ENCODE measurements at regions not wholly inside any gene's neighbourhood (a gene's known extent, or its start where the extent isn't known, plus 50 kb on each side); places are given as distances from the start of the nearest gene placed in this dataset.

DNA sequence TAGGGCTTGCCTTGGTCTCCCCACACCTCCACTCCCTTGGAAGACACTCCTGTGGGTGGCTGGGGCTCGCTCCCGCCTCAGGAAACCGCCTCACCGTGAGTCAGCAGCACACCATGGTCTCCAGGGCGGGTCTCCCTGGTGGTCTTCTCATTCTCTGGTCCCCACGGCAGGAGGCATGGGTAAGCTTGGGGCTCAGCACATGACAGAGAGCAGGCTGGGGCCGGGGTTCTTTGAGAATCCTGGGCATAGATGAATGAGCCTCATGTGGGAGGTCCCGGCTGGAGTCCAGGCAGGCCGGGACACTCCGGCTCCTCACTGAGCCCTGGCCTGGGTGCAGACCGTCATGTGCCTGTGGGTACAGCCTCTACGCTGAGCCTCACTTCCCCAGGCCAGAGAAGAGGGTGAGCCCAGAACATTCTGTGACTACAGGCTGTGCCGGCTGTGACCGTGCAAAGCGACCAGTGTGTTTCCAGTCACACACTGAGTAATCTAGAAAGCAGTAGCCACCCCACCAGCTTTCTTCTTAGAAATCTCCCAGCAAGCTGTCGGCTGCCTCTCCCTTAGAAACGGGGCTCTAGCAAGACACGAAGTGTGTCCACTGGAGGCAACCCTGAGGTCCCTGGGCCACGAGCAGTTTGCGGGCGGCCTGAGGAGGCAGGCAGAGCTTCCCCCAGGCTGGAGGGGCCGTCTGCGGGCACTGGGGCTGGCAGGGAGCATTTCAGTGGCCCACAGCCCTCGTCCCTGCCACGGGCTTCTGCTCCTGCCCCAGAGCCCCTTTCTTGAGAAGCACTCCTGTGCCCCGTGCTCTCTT, 93.1 kb downstream of the RHOB start:
- TF ChIP-seq, protein P1, sequence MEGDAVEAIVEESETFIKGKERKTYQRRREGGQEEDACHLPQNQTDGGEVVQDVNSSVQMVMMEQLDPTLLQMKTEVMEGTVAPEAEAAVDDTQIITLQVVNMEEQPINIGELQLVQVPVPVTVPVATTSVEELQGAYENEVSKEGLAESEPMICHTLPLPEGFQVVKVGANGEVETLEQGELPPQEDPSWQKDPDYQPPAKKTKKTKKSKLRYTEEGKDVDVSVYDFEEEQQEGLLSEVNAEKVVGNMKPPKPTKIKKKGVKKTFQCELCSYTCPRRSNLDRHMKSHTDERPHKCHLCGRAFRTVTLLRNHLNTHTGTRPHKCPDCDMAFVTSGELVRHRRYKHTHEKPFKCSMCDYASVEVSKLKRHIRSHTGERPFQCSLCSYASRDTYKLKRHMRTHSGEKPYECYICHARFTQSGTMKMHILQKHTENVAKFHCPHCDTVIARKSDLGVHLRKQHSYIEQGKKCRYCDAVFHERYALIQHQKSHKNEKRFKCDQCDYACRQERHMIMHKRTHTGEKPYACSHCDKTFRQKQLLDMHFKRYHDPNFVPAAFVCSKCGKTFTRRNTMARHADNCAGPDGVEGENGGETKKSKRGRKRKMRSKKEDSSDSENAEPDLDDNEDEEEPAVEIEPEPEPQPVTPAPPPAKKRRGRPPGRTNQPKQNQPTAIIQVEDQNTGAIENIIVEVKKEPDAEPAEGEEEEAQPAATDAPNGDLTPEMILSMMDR (IDR thresholded peaks at IDR 0.05), result no peak
- TF ChIP-seq EP300 (IDR thresholded peaks at IDR 0.05), result no peak
- TF ChIP-seq POLR2A (IDR thresholded peaks at IDR 0.05; ENCODE audit: low read length), result no peak
- TF ChIP-seq, protein P2, sequence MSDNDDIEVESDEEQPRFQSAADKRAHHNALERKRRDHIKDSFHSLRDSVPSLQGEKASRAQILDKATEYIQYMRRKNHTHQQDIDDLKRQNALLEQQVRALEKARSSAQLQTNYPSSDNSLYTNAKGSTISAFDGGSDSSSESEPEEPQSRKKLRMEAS (IDR thresholded peaks at IDR 0.05), result no peak
- TF ChIP-seq, protein P3, sequence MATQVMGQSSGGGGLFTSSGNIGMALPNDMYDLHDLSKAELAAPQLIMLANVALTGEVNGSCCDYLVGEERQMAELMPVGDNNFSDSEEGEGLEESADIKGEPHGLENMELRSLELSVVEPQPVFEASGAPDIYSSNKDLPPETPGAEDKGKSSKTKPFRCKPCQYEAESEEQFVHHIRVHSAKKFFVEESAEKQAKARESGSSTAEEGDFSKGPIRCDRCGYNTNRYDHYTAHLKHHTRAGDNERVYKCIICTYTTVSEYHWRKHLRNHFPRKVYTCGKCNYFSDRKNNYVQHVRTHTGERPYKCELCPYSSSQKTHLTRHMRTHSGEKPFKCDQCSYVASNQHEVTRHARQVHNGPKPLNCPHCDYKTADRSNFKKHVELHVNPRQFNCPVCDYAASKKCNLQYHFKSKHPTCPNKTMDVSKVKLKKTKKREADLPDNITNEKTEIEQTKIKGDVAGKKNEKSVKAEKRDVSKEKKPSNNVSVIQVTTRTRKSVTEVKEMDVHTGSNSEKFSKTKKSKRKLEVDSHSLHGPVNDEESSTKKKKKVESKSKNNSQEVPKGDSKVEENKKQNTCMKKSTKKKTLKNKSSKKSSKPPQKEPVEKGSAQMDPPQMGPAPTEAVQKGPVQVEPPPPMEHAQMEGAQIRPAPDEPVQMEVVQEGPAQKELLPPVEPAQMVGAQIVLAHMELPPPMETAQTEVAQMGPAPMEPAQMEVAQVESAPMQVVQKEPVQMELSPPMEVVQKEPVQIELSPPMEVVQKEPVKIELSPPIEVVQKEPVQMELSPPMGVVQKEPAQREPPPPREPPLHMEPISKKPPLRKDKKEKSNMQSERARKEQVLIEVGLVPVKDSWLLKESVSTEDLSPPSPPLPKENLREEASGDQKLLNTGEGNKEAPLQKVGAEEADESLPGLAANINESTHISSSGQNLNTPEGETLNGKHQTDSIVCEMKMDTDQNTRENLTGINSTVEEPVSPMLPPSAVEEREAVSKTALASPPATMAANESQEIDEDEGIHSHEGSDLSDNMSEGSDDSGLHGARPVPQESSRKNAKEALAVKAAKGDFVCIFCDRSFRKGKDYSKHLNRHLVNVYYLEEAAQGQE (IDR thresholded peaks at IDR 0.05), result no peak
- no peak for TF ChIP-seq NR3C1 (IDR thresholded peaks at IDR 0.05)
- TF ChIP-seq HDAC2 (IDR thresholded peaks at IDR 0.05), result no peak
- no peak for TF ChIP-seq CHD2 (IDR thresholded peaks at IDR 0.05; ENCODE audit: low read length, partially characterized antibody)
- TF ChIP-seq, protein P4, sequence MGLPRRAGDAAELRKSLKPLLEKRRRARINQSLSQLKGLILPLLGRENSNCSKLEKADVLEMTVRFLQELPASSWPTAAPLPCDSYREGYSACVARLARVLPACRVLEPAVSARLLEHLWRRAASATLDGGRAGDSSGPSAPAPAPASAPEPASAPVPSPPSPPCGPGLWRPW (IDR thresholded peaks at IDR 0.05), result no peak
- no peak for TF ChIP-seq RAD21 (conservative IDR thresholded peaks at IDR 0.05 in 1 of 2, IDR thresholded peaks at IDR 0.05 in 1 of 2)

Measured in A549 (cell line).